IPS DF 6.9 (cell line): ENCODE measurements at regions not wholly inside any gene's neighbourhood (a gene's known extent, or its start where the extent isn't known, plus 50 kb on each side); places are given as distances from the start of the nearest gene placed in this dataset.
"Not testable (repeated sequence)": the region's sequence is repeated elsewhere in the genome, so short reads cannot be mapped to it uniquely, and the experiment has no call there.

ENCODE experiments used
- DNase-seq: peaks from one replicate; pipeline ENCODE4 v3.0.0-alpha.2; 2013; ENCODE audit warnings: low read depth, low spot score
- H3K27ac ChIP-seq: one replicate; pipeline ENCODE4 v1.5.1; 2013; ENCODE audit warnings: low read length, control low read depth
- H3K27me3 ChIP-seq: 2 replicates; pipeline ENCODE4 v1.6.1; 2013; ENCODE audit warnings: mild to moderate bottlenecking, low read length; ENCODE audit not compliant: control insufficient read depth, insufficient read depth
- H3K36me3 ChIP-seq: 2 replicates; pipeline ENCODE4 v1.6.1; 2013; ENCODE audit warnings: low read length; ENCODE audit not compliant: control insufficient read depth, insufficient read depth
- H3K4me1 ChIP-seq: 2 replicates; pipeline ENCODE4 v1.6.1; 2013; ENCODE audit warnings: low read length; ENCODE audit not compliant: control insufficient read depth, insufficient read depth
- H3K4me3 ChIP-seq: 2 replicates; pipeline ENCODE4 v1.5.1; 2013; ENCODE audit warnings: mild to moderate bottlenecking, low read length
- H3K9me3 ChIP-seq: 2 replicates; pipeline ENCODE4 v1.6.1; 2013; ENCODE audit warnings: low read length, inconsistent platforms; ENCODE audit not compliant: control insufficient read depth, insufficient read depth
- WGBS: extraction: QIAGEN DNeasy Blood & Tissue Kit; methylation state at CpG from one replicate; pipeline ENCODE4 v1.1.7; 2013; ENCODE audit warnings: mixed read lengths, missing lambda C conversion rate; ENCODE audit not compliant: insufficient read length, insufficient coverage; 5-methylcytosine and 5-hydroxymethylcytosine counted together

GRCh38 chr2:53610260-53610659 is 157.3 kb upstream of the CHAC2 start:
- Histone ChIP-seq H3K27ac (no peak overlapping the region), H3K9me3 (no peaks in the 10 kb centered on the region), H3K27me3 (no peaks in the 10 kb centered on the region), H3K4me3 (no peak overlapping the region), H3K36me3 (no peaks in the 10 kb centered on the region), H3K4me1 (no peaks in the 10 kb centered on the region)
- DNase-seq, result no peak

DNA sequence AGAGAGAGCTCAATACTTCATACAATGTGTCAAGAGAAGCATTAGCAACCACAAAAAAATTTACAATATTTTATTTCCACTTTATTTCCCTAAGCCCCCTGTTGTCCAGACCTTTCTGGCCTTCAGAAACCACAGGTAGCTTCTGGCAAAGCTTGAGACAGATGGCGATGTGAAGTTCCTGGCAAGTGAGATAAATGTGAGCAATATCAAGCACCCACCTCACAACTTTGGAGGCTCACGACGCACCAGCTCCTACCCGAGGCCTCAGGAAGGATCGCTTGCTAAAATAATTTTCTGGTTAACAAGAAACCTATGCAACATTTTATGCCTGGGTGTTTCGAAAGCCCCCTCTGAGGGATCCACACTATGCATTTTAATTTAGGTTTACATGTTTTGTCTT is 158.1 kb upstream of the CHAC2 start:
- Histone ChIP-seq H3K36me3 (no peaks in the 10 kb centered on the region), H3K4me1 (no peaks in the 10 kb centered on the region), H3K4me3 (no peak overlapping the region), H3K9me3 (no peaks in the 10 kb centered on the region), H3K27me3 (no peaks in the 10 kb centered on the region), H3K27ac (no peak overlapping the region)
- no CpG with 5 or more reads among the region's 6 CpGs for WGBS
- DNase-seq, result no peak

DNA sequence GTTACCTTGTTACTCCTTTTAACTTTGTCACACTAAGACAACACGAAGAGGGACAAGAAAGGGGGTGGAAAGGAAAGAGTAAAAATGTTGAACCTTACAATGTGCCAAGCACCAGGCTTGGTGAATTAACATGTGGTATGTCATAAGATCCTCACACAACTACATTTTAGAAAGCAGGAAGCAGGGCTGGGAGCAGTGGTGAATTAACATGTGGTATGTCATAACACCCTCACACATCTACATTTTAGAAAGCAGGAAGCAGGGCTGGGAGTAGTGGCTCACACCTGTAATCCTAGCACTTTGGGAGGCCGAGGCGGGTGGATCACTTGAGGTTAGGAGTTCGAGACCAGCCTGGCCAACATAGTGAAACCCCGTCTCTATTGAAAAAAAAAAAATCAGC is 159.3 kb upstream of the CHAC2 start:
- no peaks in the 10 kb centered on the region for H3K9me3 ChIP-seq
- no peak overlapping the region for H3K4me3 ChIP-seq
- H3K36me3 ChIP-seq, result no peaks in the 10 kb centered on the region
- H3K27ac ChIP-seq, result no peak overlapping the region
- no peaks in the 10 kb centered on the region for H3K4me1 ChIP-seq
- no peak for DNase-seq
- H3K27me3 ChIP-seq, result no peaks in the 10 kb centered on the region
- no CpG with 5 or more reads among the region's 5 CpGs for WGBS

DNA sequence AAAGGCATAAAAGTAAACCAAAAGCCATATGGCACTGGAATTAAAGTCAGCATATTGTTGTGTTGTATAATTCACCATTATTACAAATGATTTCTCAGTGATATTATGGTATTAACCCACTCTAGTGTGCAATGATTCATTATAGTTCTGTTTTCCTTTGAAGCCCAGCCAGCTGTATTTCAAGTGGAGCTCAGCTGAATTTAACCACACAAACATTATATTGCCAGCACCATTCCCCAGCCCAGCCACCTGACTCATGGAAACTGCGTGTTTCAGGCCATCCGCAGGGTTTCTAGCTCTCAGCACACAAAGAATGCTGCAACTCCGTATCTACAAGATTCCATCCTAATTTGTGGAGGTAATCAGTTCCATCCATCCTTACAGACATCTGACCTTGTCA is 166.8 kb upstream of the CHAC2 start:
- WGBS, result no CpG with 5 or more reads among the region's 3 CpGs
- Histone ChIP-seq H3K36me3 (no peaks in the 10 kb centered on the region), H3K4me1 (no peaks in the 10 kb centered on the region), H3K9me3 (no peaks in the 10 kb centered on the region), H3K27ac (no peak overlapping the region), H3K27me3 (no peaks in the 10 kb centered on the region), H3K4me3 (no peak overlapping the region)
- no peak for DNase-seq

DNA sequence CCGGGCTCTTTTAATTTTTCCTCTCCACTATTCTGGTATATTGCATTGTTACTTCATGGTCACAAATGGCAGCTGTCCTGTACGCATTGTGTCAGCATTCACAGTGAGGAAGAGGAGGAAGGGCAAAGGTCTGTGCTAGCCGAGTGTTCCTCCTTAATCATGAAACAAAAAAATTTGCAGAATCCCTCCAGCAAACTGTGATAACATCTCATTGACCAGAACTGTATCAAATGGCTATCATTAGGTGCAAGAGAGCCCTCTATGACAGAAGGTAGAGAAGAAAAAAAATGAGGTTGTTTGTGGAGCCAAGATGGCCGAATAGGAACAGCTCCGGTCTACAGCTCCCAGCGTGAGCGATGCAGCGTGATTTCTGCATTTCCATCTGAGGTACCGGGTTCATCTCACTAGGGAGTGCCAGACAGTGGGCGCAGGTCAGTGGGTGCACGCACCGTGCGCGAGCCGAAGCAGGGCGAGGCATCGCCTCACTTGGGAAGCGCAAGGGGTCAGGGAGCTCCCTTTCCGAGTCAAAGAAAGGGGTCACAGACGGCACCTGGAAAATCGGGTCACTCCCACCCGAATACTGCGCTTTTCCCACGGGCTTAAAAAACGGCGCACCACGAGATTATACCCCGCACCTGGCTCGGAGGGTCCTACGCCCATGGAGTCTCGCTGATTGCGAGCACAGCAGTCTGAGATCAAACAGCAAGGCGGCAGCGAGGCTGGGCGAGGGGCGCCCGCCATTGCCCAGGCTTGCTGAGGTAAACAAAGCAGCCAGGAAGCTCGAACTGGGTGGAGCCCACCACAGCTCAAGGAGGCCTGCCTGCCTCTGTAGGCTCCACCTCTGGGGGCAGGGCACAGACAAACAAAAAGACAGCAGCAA is 180.6 kb upstream of the CHAC2 start:
- not testable (repeated sequence) for DNase-seq

GRCh38 chr2:53584986-53585385 is 182.6 kb upstream of the CHAC2 start:
- Histone ChIP-seq H3K4me1 (no peaks in the 10 kb centered on the region), H3K27ac (no peak overlapping the region), H3K27me3 (no peaks in the 10 kb centered on the region), H3K4me3 (no peak overlapping the region), H3K9me3 (no peaks in the 10 kb centered on the region), H3K36me3 (no peaks in the 10 kb centered on the region)
- WGBS, result no CpG with 5 or more reads among the region's 5 CpGs
- DNase-seq, result no peak

More for the DNA sequence above, 180.6 kb upstream of the CHAC2 start:
- H3K4me1 ChIP-seq, H3K4me3 ChIP-seq, H3K27ac ChIP-seq, H3K36me3 ChIP-seq, H3K9me3 ChIP-seq, H3K27me3 ChIP-seq: not testable (repeated sequence)
- WGBS, result no CpG with 5 or more reads among the region's 38 CpGs

GRCh38 chr2:53583583-53583982 is 184.0 kb upstream of the CHAC2 start:
- no peak overlapping the region for H3K27ac ChIP-seq
- H3K4me3 ChIP-seq, result no peak overlapping the region
- no peaks in the 10 kb centered on the region for H3K27me3 ChIP-seq
- no peaks in the 10 kb centered on the region for H3K36me3 ChIP-seq
- H3K4me1 ChIP-seq, result no peaks in the 10 kb centered on the region
- no peaks in the 10 kb centered on the region for H3K9me3 ChIP-seq
- no CpG with 5 or more reads among the region's 3 CpGs for WGBS
- no peak for DNase-seq

- WGBS, result no CpG with 5 or more reads among the region's 2 CpGs
- Histone ChIP-seq H3K27me3 (no peaks in the 10 kb centered on the region), H3K4me3 (no peak overlapping the region), H3K36me3 (no peaks in the 10 kb centered on the region), H3K4me1 (no peaks in the 10 kb centered on the region), H3K27ac (no peak overlapping the region), H3K9me3 (no peaks in the 10 kb centered on the region)
- no peak for DNase-seq
These were observed 185.0 kb upstream of the CHAC2 start for GRCh38 chr2:53582556-53582955.

DNA sequence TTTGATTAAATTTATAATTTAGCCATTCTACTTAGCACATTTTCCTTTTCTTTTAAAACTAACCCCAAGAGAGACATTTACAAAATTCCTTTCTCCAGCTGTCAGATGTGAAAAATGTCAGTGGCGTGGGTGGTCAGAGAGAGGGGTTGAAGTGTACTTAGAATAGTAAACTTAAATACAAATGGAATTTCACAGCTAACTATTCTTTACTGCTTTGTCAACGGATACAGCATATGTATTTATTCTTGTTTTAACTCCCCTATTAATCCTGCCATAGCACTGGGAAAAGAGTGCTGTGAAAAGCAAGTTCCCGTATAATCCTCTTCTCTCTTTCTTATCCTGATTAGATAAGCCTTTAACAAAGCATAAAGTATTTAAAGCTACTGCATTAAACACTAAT is 191.4 kb upstream of the CHAC2 start:
- H3K4me3 ChIP-seq, result no peak overlapping the region
- no peaks in the 10 kb centered on the region for H3K9me3 ChIP-seq
- no peaks in the 10 kb centered on the region for H3K36me3 ChIP-seq
- H3K27me3 ChIP-seq, result no peaks in the 10 kb centered on the region
- WGBS, result no CpG with 5 or more reads among the region's 3 CpGs
- DNase-seq, result no peak
- peaks cover 2% of the 10 kb centered on the region; the same call in 1 of the 2 replicates for H3K4me1 ChIP-seq
- H3K27ac ChIP-seq, result no peak overlapping the region

GRCh38 chr2:53575721-53576124 is 191.9 kb upstream of the CHAC2 start:
- no peak overlapping the region for H3K4me3 ChIP-seq
- no peaks in the 10 kb centered on the region for H3K27me3 ChIP-seq
- no peak for DNase-seq
- WGBS, result no CpG with 5 or more reads among the region's 6 CpGs
- no peaks in the 10 kb centered on the region for H3K36me3 ChIP-seq
- H3K9me3 ChIP-seq, result no peaks in the 10 kb centered on the region
- peaks cover 2% of the 10 kb centered on the region; the same call in 1 of the 2 replicates for H3K4me1 ChIP-seq
- H3K27ac ChIP-seq, result no peak overlapping the region

DNA sequence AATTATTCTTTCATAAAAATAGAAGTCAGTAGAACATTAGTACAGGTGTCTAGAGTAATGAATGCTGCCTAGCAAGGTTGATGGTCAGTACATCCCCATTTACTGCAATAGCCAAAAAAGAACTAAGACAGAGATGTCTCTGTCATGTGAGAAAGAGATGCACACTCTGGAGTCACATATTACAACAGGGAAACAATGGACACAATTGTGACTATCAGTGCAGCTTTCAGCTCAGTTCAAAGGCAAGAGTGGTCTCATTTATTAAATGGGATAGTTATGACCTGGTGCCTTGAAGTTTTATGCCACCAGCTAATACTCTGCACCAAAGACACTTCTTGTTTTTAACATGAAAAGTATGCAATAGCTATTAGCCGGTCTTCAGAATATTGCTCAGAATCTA is 194.9 kb upstream of the CHAC2 start:
- H3K4me1 ChIP-seq, result peaks cover 2% of the 10 kb centered on the region; the same call in 1 of the 2 replicates
- H3K9me3 ChIP-seq, result no peaks in the 10 kb centered on the region
- no peaks in the 10 kb centered on the region for H3K36me3 ChIP-seq
- H3K4me3 ChIP-seq, result no peak overlapping the region
- no peak overlapping the region for H3K27ac ChIP-seq
- no peaks in the 10 kb centered on the region for H3K27me3 ChIP-seq
- no CpG with 5 or more reads among the region's 1 CpG for WGBS
- no peak for DNase-seq
